Heart right ventricle (tissue), 16 donors: ENCODE measurements at regions not wholly inside any gene's neighbourhood (a gene's known extent, or its start where the extent isn't known, plus 50 kb on each side); places are given as distances from the start of the nearest gene placed in this dataset.

Experiments used
- ATAC-seq, 8 donors: fragments of 200-7000 bp; cut with Tn5 transposase; one replicate each; pipeline ENCODE4 v1.9.1; 2020; ENCODE audit warnings: mild to moderate bottlenecking in 8 of 8, moderate library complexity in 8 of 8, moderate number of reproducible peaks in 1 of 8
- DNase-seq, 2 donors: peaks; one replicate each; pipeline ENCODE4 v3.0.0-alpha.2; 2020
- H3K27ac ChIP-seq, 10 donors: fragments of 200-600 bp; sonication (generic) in 2 of 10; one replicate each; pipeline versions ENCODE4 v1.5.0 to v1.8.0; 2020 to 2022; ENCODE audit warnings: mild to moderate bottlenecking in 3 of 10
- H3K27me3 ChIP-seq, 7 donors: fragments of 200-600 bp; one replicate each; pipeline ENCODE4 v1.8.0; 2021 to 2022; ENCODE audit warnings: mild to moderate bottlenecking in 2 of 7
- H3K36me3 ChIP-seq, 9 donors: fragments of 200-600 bp; sonication (generic) in 1 of 9; one replicate each; pipeline versions ENCODE4 v1.5.0 to v1.8.0; 2020 to 2022; ENCODE audit warnings: mild to moderate bottlenecking in 2 of 9
- H3K4me1 ChIP-seq, 9 donors: fragments of 200-600 bp; sonication (generic) in 1 of 9; one replicate each; pipeline versions ENCODE4 v1.5.0 to v1.8.0; 2020 to 2022; ENCODE audit warnings: mild to moderate bottlenecking in 4 of 9
- H3K4me3 ChIP-seq, 10 donors: fragments of 200-600 bp; sonication (generic) in 2 of 10; one replicate each; pipeline versions ENCODE4 v1.5.0 to v1.8.0; 2020 to 2022; ENCODE audit warnings: mild to moderate bottlenecking in 7 of 10, moderate library complexity in 2 of 10
- H3K9me3 ChIP-seq, 11 donors: fragments of 200-600 bp in 10 of 11; sonication (generic) in 2 of 11; one replicate each; pipeline versions ENCODE4 v1.5.0 to v1.8.0; 2013 to 2022; ENCODE audit warnings: mild to moderate bottlenecking in 2 of 11, control low read depth in 1 of 11, moderate library complexity in 1 of 11
- CTCF ChIP-seq, 9 donors: fragments of 200-600 bp; sonication (generic) in 2 of 9; IDR thresholded peaks; one replicate each; pipeline versions ENCODE4 v1.5.0 to v1.8.0; 2021 to 2022; ENCODE audit warnings: antibody characterized with exemption in 9 of 9, mild to moderate bottlenecking in 5 of 9, moderate library complexity in 1 of 9
- WGBS, 2 donors: extraction: QIAGEN DNeasy Blood & Tissue Kit; methylation state at CpG; one replicate each; pipeline ENCODE4 v1.1.7; 2013; ENCODE audit warnings: inconsistent platforms in 1 of 2; 5-methylcytosine and 5-hydroxymethylcytosine counted together
- intact Hi-C, 10 donors: fragments of 100-400 bp; cut with DNase I; formaldehyde crosslinking; loops; one replicate each; pipeline versions ENCODE4 v1.11.1 to v1.14.2; 2022
- donor health status: Arrhythmogenic right ventricular cardiomyopathy.
- donor health status: ischemic (EF 13 %, LVEDD 7.1; RV severe dilation, severe dysfunction).
- donor health status: healthy with polysubstance abuse.
- donor health status: DM: no; HTN: yes; CAD: no.
- donor health status: DM: no; HTN: no; CAD: no.
- donor health status: ischemic (EF 25% LVEDD 6.9; RV normal size, moderate dysfunction).
- donor health status: ischemic (EF 25% LVEDD 5.7; RV mildly dilated, moderate dysfunction).
- donor health status: healthy.
- donor health status: DM: yes; HTN: yes; CAD: no.
- donor health status: Ischemic cardiomyopathy.
- donor health status: ischemic (EF 35%, LVEDD 5.7; RV mildly dilated, moderate dysfunction).
- donor health status: nonischemic (EF 11% LVEDD 7.7; RV severe dilation, severe dysfunction).
- donor health status: DM: yes; HTN: yes; CAD: no.
- donor health status: PGD.
- donor health status: ischemic (EF 29% LVEDD 5.4; RV normal size, mild dysfunction).
- donor health status: nonischemic (EF 23%, LVEDD 6.1; RV moderate dilation, normal function).

- ATAC-seq (no peak), DNase-seq (no peak)
- intact Hi-C loops = no loop called here
- Histone ChIP-seq H3K27me3 (peaks cover 0 to 3% (median 0%) of the 10 kb centered on the region in 7 donors), H3K4me1 (no peaks in the 10 kb centered on the region), H3K9me3 (peaks cover 0 to 8% (median 0%) of the 10 kb centered on the region in 11 donors), H3K27ac (no peak overlapping the region), H3K4me3 (no peak overlapping the region), H3K36me3 (no peaks in the 10 kb centered on the region)
- 49 to 51% methylated on average over 2 of the region's 2 CpGs for WGBS, 2 donors
- no peak for TF ChIP-seq CTCF (IDR thresholded peaks at IDR 0.05)
Observed at GRCh38 chr5:144979516-144980264, 809.0 kb downstream of the KCTD16 start.

GRCh38 chr5:144972317-144972716, 801.6 kb downstream of the KCTD16 start:
- H3K27ac ChIP-seq = no peak overlapping the region
- H3K4me3 ChIP-seq = no peak overlapping the region
- peaks cover 0 to 10% (median 0%) of the 10 kb centered on the region in 11 donors for H3K9me3 ChIP-seq
- no peak for TF ChIP-seq CTCF (IDR thresholded peaks at IDR 0.05)
- intact Hi-C loops = no loop called here
- no peaks in the 10 kb centered on the region for H3K27me3 ChIP-seq
- no peaks in the 10 kb centered on the region for H3K4me1 ChIP-seq
- no peaks in the 10 kb centered on the region for H3K36me3 ChIP-seq
- no peak for DNase-seq
- ATAC-seq = no peak
- WGBS, 2 donors = 74 to 78% methylated on average over 3 of the region's 3 CpGs

DNA sequence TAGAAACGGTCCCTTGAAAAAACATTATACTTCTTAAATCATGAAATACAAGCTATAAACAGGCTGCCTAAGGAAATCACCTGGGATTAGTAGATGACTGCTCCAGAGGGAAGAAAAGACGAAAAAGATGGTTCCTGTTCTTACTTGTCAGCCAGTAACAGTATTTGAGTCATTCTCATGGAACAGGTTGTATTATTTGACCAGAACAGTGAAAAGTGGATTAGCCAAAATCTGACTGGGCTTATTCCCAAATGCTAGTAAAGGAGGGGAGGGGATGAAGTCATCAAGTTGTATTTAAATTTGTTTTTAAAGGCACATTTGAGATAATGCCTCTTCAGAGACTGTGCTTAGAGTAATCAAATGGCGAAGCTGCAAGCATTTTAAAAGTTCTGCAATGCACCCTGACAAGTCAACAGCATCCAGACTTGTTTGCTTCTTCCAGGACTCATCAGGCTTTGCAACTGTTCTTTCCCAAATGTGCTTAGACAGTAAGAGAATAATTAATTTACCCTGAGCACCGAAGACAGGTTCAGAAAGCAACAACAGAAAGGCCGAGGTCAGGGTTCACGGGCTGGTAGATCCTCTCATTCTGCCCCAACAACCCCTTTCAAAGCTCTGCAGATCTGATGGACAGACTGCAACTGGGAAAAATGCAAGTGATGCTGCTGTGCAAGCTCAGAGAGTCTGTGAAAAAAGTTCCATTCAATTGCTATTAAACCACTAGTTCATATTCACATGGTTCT, 800.6 kb downstream of the KCTD16 start:
- DNase-seq (no peak), ATAC-seq (no peak)
- TF ChIP-seq CTCF (IDR thresholded peaks at IDR 0.05) = no peak
- intact Hi-C loops = no loop called here
- Histone ChIP-seq H3K4me1 (no peaks in the 10 kb centered on the region), H3K4me3 (no peak overlapping the region), H3K27ac (no peak overlapping the region), H3K36me3 (no peaks in the 10 kb centered on the region), H3K9me3 (peaks cover 0 to 15% (median 0%) of the 10 kb centered on the region in 11 donors), H3K27me3 (no peaks in the 10 kb centered on the region)
- 62 to 75% methylated on average over 6 of the region's 6 CpGs for WGBS, 2 donors

DNA sequence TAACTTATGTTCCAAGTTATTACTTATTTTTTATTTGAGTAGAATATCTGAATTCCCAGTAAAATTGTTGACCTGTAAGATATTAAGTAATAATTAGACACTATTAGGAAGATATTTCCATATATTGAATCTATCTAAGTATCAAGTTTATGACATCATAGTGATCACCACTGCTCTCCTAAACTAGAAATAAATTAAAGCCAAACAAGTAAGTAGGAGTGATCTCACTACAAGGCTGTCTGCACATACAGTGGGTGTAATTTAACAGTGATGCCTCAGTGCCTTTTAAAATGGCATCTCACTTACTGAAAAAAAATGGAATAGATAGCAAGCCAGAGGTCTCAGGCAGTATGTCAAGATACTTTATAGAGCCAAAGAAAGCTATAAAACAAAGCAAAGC, 789.6 kb downstream of the KCTD16 start:
- TF ChIP-seq CTCF (IDR thresholded peaks at IDR 0.05) = no peak
- DNase-seq (no peak), ATAC-seq (no peak)
- Histone ChIP-seq H3K4me1 (no peaks in the 10 kb centered on the region), H3K9me3 (no peaks in the 10 kb centered on the region), H3K27ac (no peak overlapping the region), H3K4me3 (no peak overlapping the region), H3K36me3 (no peaks in the 10 kb centered on the region), H3K27me3 (no peaks in the 10 kb centered on the region)
- intact Hi-C loops = no loop called here
